Colonic mucosa (tissue), 4 donors: ENCODE measurements at regions not wholly inside any gene's neighbourhood (a gene's known extent, or its start where the extent isn't known, plus 50 kb on each side); places are given as distances from the start of the nearest gene placed in this dataset.

Experiments
- DNase-seq: peaks from one replicate; pipeline ENCODE4 v3.0.0-alpha.2; 2020
- H3K27ac ChIP-seq: fragments of 200-600 bp; one replicate; pipeline ENCODE4 v1.8.0; 2021
- H3K27me3 ChIP-seq: fragments of 200-600 bp; one replicate; pipeline ENCODE4 v1.8.0; 2021
- H3K36me3 ChIP-seq: fragments of 200-600 bp; one replicate; pipeline ENCODE4 v1.8.0; 2021
- H3K4me1 ChIP-seq: fragments of 200-600 bp; one replicate; pipeline ENCODE4 v1.8.0; 2021; ENCODE audit warnings: mild to moderate bottlenecking
- H3K4me3 ChIP-seq: fragments of 200-600 bp; one replicate; pipeline ENCODE4 v1.8.0; 2021
- H3K9ac ChIP-seq, 2 donors: one replicate each; pipeline ENCODE4 v1.7.0; 2013; ENCODE audit warnings: control low read depth in 2 of 2, low read depth in 2 of 2, low read length in 2 of 2
- H3K9me3 ChIP-seq: fragments of 200-600 bp; one replicate; pipeline ENCODE4 v1.8.0; 2021
- CTCF ChIP-seq: fragments of 200-600 bp; IDR thresholded peaks from one replicate; pipeline ENCODE4 v1.8.0; 2022; ENCODE audit warnings: antibody characterized with exemption, mild to moderate bottlenecking
- intact Hi-C: fragments of 100-400 bp; cut with DNase I; formaldehyde crosslinking; loops from one replicate; pipeline ENCODE4 v1.14.1; 2022
- donor health status: healthy.
- donor health status: DM: no; HTN: no; CAD: no.
- donor health status: DM: no; HTN: no; CAD: no.

- Histone ChIP-seq H3K27ac (no peak overlapping the region), H3K27me3 (no peaks in the 10 kb centered on the region), H3K9ac (no peak overlapping the region), H3K9me3 (no peaks in the 10 kb centered on the region), H3K4me1 (no peaks in the 10 kb centered on the region), H3K4me3 (no peak overlapping the region), H3K36me3 (no peaks in the 10 kb centered on the region)
- no peak for DNase-seq
- TF ChIP-seq CTCF, result no peak
- intact Hi-C loops, result no loop called here
Observed at GRCh38 chr6:16007146-16007545, 121.7 kb upstream of the MYLIP start.

- intact Hi-C loops, result no loop called here
- no peaks in the 10 kb centered on the region for H3K27me3 ChIP-seq
- H3K9ac ChIP-seq, result no peak overlapping the region
- no peaks in the 10 kb centered on the region for H3K36me3 ChIP-seq
- no peak for DNase-seq
- no peaks in the 10 kb centered on the region for H3K9me3 ChIP-seq
- H3K4me3 ChIP-seq, result no peak overlapping the region
- no peak overlapping the region for H3K27ac ChIP-seq
- no peak for TF ChIP-seq CTCF
- H3K4me1 ChIP-seq, result no peaks in the 10 kb centered on the region
Observed at GRCh38 chr6:16006681-16007080, 122.2 kb upstream of the MYLIP start.

DNA sequence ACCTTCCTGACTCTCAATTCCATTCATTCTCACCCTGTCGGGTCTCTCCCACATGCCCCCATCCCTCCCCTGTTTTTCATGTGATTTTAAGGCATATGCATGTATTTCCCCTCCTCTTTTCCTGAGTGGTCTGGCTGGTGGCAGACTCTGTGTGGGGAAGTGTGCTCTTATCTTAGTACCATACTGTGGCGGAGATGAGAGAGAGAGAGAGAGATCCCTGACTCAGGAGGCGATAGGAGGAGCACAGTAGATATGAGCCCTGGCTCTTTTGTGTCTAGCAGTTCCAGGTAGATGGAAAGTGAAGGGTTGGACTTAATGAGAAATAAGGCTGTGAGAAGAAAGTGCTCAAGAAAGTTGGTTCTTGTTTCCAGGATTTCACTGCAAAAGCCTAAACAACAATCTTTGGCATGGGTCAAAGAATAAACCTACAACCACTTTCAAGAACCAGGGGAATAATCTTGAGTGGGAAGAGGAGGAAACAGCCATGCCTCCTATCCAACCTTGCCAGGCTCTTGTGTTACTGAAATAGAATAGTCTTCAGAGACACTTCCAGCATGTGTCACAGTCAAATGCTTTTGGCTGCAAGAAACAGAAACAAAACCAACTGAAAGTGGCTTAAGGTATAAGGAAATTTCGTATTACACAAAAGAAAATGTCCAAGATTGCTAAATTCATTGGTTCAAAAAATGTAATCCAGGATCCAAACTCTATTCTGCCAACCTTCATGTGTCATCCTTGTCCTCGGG, 123.8 kb upstream of the MYLIP start:
- Histone ChIP-seq H3K4me3 (no peak overlapping the region), H3K9ac (no peak overlapping the region), H3K9me3 (no peaks in the 10 kb centered on the region), H3K27me3 (no peaks in the 10 kb centered on the region), H3K4me1 (no peaks in the 10 kb centered on the region), H3K27ac (no peak overlapping the region), H3K36me3 (no peaks in the 10 kb centered on the region)
- TF ChIP-seq CTCF, result no peak
- intact Hi-C loops, result no loop called here
- no peak for DNase-seq

GRCh38 chr6:16003197-16003491, 125.7 kb upstream of the MYLIP start:
- no peaks in the 10 kb centered on the region for H3K4me1 ChIP-seq
- TF ChIP-seq CTCF, result no peak
- H3K27me3 ChIP-seq, result no peaks in the 10 kb centered on the region
- no peaks in the 10 kb centered on the region for H3K36me3 ChIP-seq
- intact Hi-C loops, result no loop called here
- H3K9me3 ChIP-seq, result no peaks in the 10 kb centered on the region
- no peak overlapping the region for H3K9ac ChIP-seq
- no peak for DNase-seq
- H3K27ac ChIP-seq, result no peak overlapping the region
- H3K4me3 ChIP-seq, result no peak overlapping the region

GRCh38 chr6:16002332-16003196, 126.3 kb upstream of the MYLIP start:
- no peak overlapping the region for H3K4me3 ChIP-seq
- no peak for TF ChIP-seq CTCF
- no peaks in the 10 kb centered on the region for H3K9me3 ChIP-seq
- no peaks in the 10 kb centered on the region for H3K4me1 ChIP-seq
- no peak overlapping the region for H3K9ac ChIP-seq
- no peak overlapping the region for H3K27ac ChIP-seq
- no peaks in the 10 kb centered on the region for H3K36me3 ChIP-seq
- H3K27me3 ChIP-seq, result no peaks in the 10 kb centered on the region
- DNase-seq, result no peak
- intact Hi-C loops, result no loop called here
